Smooth muscle cell (in vitro differentiated cells): ENCODE measurements at regions not wholly inside any gene's neighbourhood (a gene's known extent, or its start where the extent isn't known, plus 50 kb on each side); places are given as distances from the start of the nearest gene placed in this dataset.
A peak's percentile ranks its signal among the peaks of the same experiment; 100 is the strongest.

Experiments
- DNase-seq: peaks from one replicate; lab custom pipeline; 2025; ENCODE audit not compliant: unreplicated experiment; lab: John Stamatoyannopoulos, UW
- H2AFZ ChIP-seq: fragments of 200-600 bp; sonication (generic); 2 replicates; pipeline ENCODE4 v1.6.0; 2016; ENCODE audit warnings: antibody characterized with exemption, low read depth, mild to moderate bottlenecking
- H3F3A ChIP-seq: fragments of 200-600 bp; sonication (generic); 2 replicates; pipeline ENCODE4 v1.6.0; 2017; ENCODE audit warnings: antibody characterized with exemption, low read depth
- H3K27ac ChIP-seq: fragments of 200-600 bp; sonication (generic); 2 replicates; pipeline ENCODE4 v1.5.1; 2016; ENCODE audit warnings: low read depth, mild to moderate bottlenecking
- H3K27me3 ChIP-seq: fragments of 200-600 bp; sonication (generic); 2 replicates; pipeline ENCODE4 v1.6.1; 2016; ENCODE audit warnings: low read depth, mild to moderate bottlenecking
- H3K36me3 ChIP-seq: fragments of 200-600 bp; sonication (generic); 2 replicates; pipeline ENCODE4 v1.5.1; 2016; ENCODE audit warnings: low read depth
- H3K4me1 ChIP-seq: fragments of 200-600 bp; sonication (generic); 2 replicates; pipeline ENCODE4 v1.5.1; 2016; ENCODE audit warnings: low read depth
- H3K4me2 ChIP-seq: fragments of 200-600 bp; sonication (generic); 2 replicates; pipeline ENCODE4 v1.6.0; 2016; ENCODE audit warnings: mild to moderate bottlenecking
- H3K4me3 ChIP-seq: fragments of 200-600 bp; sonication (generic); 2 replicates; pipeline ENCODE4 v1.5.1; 2016; ENCODE audit warnings: mild to moderate bottlenecking
- H3K79me2 ChIP-seq: fragments of 200-600 bp; sonication (generic); 2 replicates; pipeline ENCODE4 v1.6.0; 2016; ENCODE audit warnings: low read depth, mild to moderate bottlenecking
- H3K9ac ChIP-seq: fragments of 200-600 bp; sonication (generic); 2 replicates; pipeline ENCODE4 v1.6.0; 2016; ENCODE audit warnings: low read depth
- H3K9me3 ChIP-seq: fragments of 200-600 bp; sonication (generic); replicated peaks from 2 replicates; pipeline ENCODE4 v1.5.1; 2016; ENCODE audit warnings: low read depth
- H4K20me1 ChIP-seq: fragments of 200-600 bp; sonication (generic); 2 replicates; pipeline ENCODE4 v1.6.0; 2016; ENCODE audit warnings: low read depth
- WGBS: methylation state at CpG from one replicate; pipeline ENCODE4 v1.1.7; 2016; ENCODE audit warnings: low lambda C conversion rate; 5-methylcytosine and 5-hydroxymethylcytosine counted together
- TF ChIP-seq, protein P1 (sequence below): fragments of 200-600 bp; sonication (generic); IDR thresholded peaks from 2 replicates; pipeline ENCODE4 v1.5.1; 2017; ENCODE audit warnings: borderline replicate concordance, mild to moderate bottlenecking, antibody characterized with exemption; ENCODE audit not compliant: insufficient read depth, poor library complexity, severe bottlenecking

GRCh38 chr1:8211883-8212579, 105.9 kb upstream of the SLC45A1 start:
- Histone ChIP-seq H3K9me3 (no peaks in the 10 kb centered on the region), H2AFZ (no peak overlapping the region), H3K36me3 (no peaks in the 10 kb centered on the region), H3K9ac (peak overlapping the region; percentile 31), H3K27me3 (no peaks in the 10 kb centered on the region), H3F3A (peaks cover 18% of the 10 kb centered on the region), H4K20me1 (no peaks in the 10 kb centered on the region), H3K4me1 (peaks cover 31% of the 10 kb centered on the region), H3K4me3 (no peak overlapping the region), H3K4me2 (peak overlapping the region; percentile 52), H3K27ac (peak overlapping the region; percentile 79), H3K79me2 (no peaks in the 10 kb centered on the region)
- TF ChIP-seq, protein P1, sequence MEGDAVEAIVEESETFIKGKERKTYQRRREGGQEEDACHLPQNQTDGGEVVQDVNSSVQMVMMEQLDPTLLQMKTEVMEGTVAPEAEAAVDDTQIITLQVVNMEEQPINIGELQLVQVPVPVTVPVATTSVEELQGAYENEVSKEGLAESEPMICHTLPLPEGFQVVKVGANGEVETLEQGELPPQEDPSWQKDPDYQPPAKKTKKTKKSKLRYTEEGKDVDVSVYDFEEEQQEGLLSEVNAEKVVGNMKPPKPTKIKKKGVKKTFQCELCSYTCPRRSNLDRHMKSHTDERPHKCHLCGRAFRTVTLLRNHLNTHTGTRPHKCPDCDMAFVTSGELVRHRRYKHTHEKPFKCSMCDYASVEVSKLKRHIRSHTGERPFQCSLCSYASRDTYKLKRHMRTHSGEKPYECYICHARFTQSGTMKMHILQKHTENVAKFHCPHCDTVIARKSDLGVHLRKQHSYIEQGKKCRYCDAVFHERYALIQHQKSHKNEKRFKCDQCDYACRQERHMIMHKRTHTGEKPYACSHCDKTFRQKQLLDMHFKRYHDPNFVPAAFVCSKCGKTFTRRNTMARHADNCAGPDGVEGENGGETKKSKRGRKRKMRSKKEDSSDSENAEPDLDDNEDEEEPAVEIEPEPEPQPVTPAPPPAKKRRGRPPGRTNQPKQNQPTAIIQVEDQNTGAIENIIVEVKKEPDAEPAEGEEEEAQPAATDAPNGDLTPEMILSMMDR, result no peak
- 24% methylated on average over 27 of the region's 27 CpGs for WGBS
- DNase-seq, result no peak

GRCh38 chr1:8211251-8211882, 106.5 kb upstream of the SLC45A1 start:
- Histone ChIP-seq H3K36me3 (no peaks in the 10 kb centered on the region), H3K27ac (peak overlapping the region; percentile 79), H3K4me2 (peak overlapping the region; percentile 52), H3K9me3 (no peaks in the 10 kb centered on the region), H4K20me1 (no peaks in the 10 kb centered on the region), H2AFZ (no peak overlapping the region), H3K9ac (peak overlapping the region; percentile 31), H3F3A (peaks cover 18% of the 10 kb centered on the region), H3K79me2 (no peaks in the 10 kb centered on the region), H3K4me1 (peaks cover 24% of the 10 kb centered on the region), H3K27me3 (no peaks in the 10 kb centered on the region), H3K4me3 (no peak overlapping the region)
- WGBS, result 89% methylated on average over 17 of the region's 17 CpGs
- DNase-seq, result no peak
- TF ChIP-seq, protein P1, result no peak

DNA sequence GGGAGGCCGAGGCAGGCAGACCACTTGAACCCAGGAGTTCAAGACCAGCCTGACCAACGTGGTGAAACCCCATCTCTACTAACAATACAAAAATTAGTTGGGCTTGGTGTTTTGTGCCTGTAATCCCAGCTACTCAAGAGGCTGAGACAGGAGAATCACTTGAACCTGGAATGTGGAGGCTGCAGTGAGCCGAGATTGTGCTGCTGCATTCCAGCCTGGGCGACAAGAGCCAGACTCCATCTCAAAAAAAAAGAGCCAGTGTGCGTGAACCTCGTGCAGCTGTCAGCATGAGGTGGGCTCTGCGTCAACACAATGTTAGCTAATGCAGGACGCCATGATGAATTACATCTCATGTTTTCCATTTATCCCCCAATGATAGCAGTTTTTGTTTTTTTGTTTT, 110.7 kb upstream of the SLC45A1 start:
- TF ChIP-seq, protein P1, result no peak

GRCh38 chr1:8206391-8206790, 111.5 kb upstream of the SLC45A1 start:
- H3K9me3 ChIP-seq, result no peaks in the 10 kb centered on the region
- no peaks in the 10 kb centered on the region for H3K27me3 ChIP-seq
- H3F3A ChIP-seq, result peaks cover 34% of the 10 kb centered on the region
- H4K20me1 ChIP-seq, result no peaks in the 10 kb centered on the region
- TF ChIP-seq, protein P1, result no peak
- peaks cover 24% of the 10 kb centered on the region for H3K4me1 ChIP-seq
- H3K36me3 ChIP-seq, result no peaks in the 10 kb centered on the region
- H3K4me2 ChIP-seq, result no peak overlapping the region
- no peak overlapping the region for H3K4me3 ChIP-seq
- no peak for DNase-seq
- no peak overlapping the region for H3K9ac ChIP-seq
- H3K27ac ChIP-seq, result no peak overlapping the region
- no peaks in the 10 kb centered on the region for H3K79me2 ChIP-seq
- H2AFZ ChIP-seq, result no peak overlapping the region
- WGBS, result 94% methylated on average over 7 of the region's 7 CpGs

More for the DNA sequence above, 110.7 kb upstream of the SLC45A1 start:
- Histone ChIP-seq H3K27me3 (no peaks in the 10 kb centered on the region), H3K9ac (no peak overlapping the region), H3F3A (peaks cover 27% of the 10 kb centered on the region), H3K27ac (no peak overlapping the region), H3K79me2 (no peaks in the 10 kb centered on the region), H2AFZ (no peak overlapping the region), H3K4me3 (no peak overlapping the region), H4K20me1 (no peaks in the 10 kb centered on the region), H3K9me3 (no peaks in the 10 kb centered on the region), H3K4me2 (no peak overlapping the region), H3K4me1 (peaks cover 18% of the 10 kb centered on the region), H3K36me3 (no peaks in the 10 kb centered on the region)
- DNase-seq, result no peak
- 82% methylated on average over 8 of the region's 8 CpGs for WGBS
